ENCODE measurements at regions not wholly inside any gene's neighbourhood (a gene's known extent, or its start where the extent isn't known, plus 50 kb on each side); places are given as distances from the start of the nearest gene placed in this dataset.
"Not testable (repeated sequence)": the region's sequence is repeated elsewhere in the genome, so short reads cannot be mapped to it uniquely, and the experiment has no call there.

GRCh38 chr4:97270051-97270450, 873.2 kb downstream of the STPG2 start:
- DNase-seq (ENCODE audit: low read depth in 3 of 3, low spot score in 2 of 3) = no peak

- DNase-seq (ENCODE audit: low read depth in 3 of 3, low spot score in 2 of 3) = no peak
These were observed 863.9 kb downstream of the STPG2 start for GRCh38 chr4:97279391-97279790.

DNA sequence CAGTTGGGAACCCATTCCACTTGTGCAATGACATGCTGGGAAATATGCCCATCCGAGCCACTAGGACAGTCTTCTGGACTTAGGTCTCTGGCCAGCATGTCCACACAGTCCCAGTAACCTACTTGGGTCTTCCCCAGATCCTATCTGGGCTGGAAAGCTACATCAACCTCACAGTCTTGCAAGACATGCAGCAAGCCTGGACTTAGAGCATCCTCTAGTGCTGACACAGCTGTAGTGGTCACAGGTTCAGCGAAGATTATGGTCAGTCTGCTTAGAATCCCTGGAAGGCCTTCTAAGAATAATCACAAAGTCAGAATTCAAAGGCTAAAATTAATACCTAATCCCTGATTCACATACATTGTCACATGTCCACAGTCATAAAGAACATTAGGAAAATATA, 842.7 kb downstream of the STPG2 start:
- DNase-seq (ENCODE audit: low read depth in 3 of 3, low spot score in 2 of 3) = no peak

- DNase-seq (ENCODE audit: low read depth in 3 of 3, low spot score in 2 of 3) = no peak
These were observed 837.9 kb downstream of the STPG2 start for GRCh38 chr4:97305351-97305750.

DNA sequence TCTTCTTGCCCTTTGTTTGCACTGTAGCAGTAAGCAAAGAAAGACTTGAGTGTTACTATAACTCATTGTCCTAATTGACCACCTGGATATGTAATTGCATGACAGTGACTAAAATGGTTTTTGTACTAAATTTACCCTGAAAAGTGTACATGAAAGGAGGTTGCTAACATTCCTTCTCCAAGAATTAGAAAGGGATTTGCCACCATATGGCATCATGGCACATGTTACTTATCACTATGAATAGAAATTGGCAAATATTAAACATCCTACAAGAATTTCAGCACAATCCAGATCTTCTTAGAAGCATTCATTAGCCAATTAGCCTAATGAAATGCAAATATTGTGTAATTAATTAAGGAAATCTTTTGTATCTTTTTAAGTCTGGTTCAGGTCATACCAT, 834.2 kb downstream of the STPG2 start:
- no peak for DNase-seq (ENCODE audit: low read depth in 3 of 3, low spot score in 2 of 3)

GRCh38 chr4:97317201-97317600, 826.1 kb downstream of the STPG2 start:
- DNase-seq (ENCODE audit: low read depth in 3 of 3, low spot score in 2 of 3) = no peak

DNA sequence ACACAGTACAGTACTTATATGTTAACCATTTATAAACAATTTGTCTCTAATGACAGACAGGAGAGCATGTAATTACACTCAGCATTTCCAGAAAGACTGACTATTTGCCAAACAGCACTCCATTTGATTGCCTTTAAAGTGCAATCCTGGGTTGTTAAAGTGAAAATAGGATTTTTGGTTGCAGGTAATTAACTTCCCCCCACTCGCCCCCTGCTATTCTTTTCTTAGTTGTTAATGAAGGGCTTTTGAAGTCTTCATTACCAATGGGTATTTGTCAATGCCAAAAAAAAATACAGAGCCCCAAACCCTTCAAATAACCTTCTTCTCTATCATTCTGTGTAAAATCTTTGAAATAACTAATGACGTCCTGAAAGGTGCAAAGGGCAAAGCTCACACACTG, 825.6 kb downstream of the STPG2 start:
- DNase-seq (ENCODE audit: low read depth in 3 of 3, low spot score in 2 of 3) = no peak

DNA sequence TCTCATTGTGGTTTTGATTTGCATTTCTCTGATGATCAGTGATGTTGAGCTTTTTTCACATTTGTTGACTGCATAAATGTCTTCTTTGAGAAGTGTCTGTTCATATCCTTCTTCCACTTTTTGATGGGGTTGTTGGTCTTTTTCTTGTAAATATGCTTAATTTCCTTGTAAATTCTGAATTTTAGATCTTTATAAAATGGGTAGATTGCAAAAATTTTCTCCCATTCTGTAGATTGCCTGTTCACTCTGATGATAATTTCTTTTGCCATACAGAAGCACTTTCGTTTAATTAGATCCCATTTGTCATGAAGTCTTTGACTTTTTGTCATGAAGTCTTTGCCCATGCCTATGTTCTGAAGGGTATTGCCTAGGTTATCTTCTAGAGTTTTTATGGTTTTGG, 817.5 kb downstream of the STPG2 start:
- DNase-seq (ENCODE audit: low read depth in 3 of 3, low spot score in 2 of 3) = not testable (repeated sequence)

- no peak for DNase-seq (ENCODE audit: low read depth in 3 of 3, low spot score in 2 of 3)
These were observed 812.4 kb downstream of the STPG2 start for GRCh38 chr4:97330917-97331316.

DNA sequence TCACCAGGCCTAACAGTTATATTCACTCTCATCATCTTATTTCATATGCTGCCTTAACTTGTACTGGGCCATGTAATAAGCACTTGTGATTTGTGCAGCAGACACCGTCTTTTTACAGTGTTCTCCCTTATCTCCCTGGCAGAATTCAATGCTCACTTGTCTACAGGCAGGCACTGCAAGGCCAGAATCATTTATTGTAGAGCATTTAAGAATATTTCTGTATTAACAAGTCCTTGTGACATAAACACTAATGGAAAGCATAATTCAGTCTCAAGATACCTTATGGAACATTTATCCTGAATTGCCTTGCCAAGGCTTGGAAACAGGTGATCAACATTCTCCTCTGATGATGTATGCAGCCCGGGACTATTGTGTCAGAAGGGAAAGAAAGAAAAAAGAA, 808.9 kb downstream of the STPG2 start:
- no peak for DNase-seq (ENCODE audit: low read depth in 3 of 3, low spot score in 2 of 3)

GRCh38 chr4:97349468-97350186, 793.6 kb downstream of the STPG2 start:
- no peak for DNase-seq (ENCODE audit: low read depth in 3 of 3, low spot score in 2 of 3)

GRCh38 chr4:97353876-97354275, 789.4 kb downstream of the STPG2 start:
- no peak for DNase-seq (ENCODE audit: low read depth in 3 of 3, low spot score in 2 of 3)

- no peak for DNase-seq (ENCODE audit: low read depth in 3 of 3, low spot score in 2 of 3)
These were observed 783.5 kb downstream of the STPG2 start for GRCh38 chr4:97359826-97360225.

GRCh38 chr4:97360733-97361132, 782.5 kb downstream of the STPG2 start:
- DNase-seq (ENCODE audit: low read depth in 3 of 3, low spot score in 2 of 3) = no peak

DNA sequence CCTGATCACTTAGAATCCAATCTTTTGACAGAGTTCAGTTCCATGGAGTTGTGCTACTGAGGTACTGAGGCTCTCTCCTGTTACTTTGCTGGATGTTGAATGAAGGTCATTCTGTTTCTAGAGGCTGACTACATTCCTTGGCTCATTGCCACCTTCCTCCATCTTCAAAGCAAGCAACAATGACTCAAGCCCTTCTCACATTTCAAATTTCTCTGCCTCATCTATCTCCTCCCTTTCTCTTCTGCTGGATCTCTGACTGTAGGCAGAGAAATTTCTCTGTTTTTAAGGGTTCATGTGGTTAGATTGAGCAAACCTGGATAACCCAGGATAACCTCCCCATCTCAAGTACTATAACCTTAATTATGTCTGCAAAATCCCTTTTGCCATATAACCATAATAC, 775.4 kb downstream of the STPG2 start:
- no peak for DNase-seq (ENCODE audit: low read depth in 3 of 3, low spot score in 2 of 3)

- DNase-seq (ENCODE audit: low read depth in 3 of 3, low spot score in 2 of 3) = no peak
These were observed 772.7 kb downstream of the STPG2 start for GRCh38 chr4:97370568-97370967.

DNA sequence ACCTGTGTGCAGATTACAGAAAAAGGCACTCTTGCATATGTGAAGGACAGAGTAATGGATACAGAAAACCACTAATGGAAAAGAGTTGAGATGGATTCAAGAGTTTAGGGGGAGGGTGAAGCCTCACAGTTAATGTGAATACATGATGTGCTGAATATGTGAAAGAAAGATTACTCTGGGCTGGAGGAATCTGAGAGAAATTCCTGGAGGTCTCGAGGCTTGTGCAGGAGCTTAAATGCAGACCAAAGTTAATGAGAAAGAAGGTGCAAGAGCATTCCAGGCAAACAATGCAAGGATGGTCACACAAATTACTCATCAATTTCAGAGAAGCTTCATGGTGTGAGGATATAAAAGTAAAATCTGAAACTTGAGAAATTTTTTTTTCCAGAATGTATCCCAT, 768.8 kb downstream of the STPG2 start:
- DNase-seq (ENCODE audit: low read depth in 3 of 3, low spot score in 2 of 3) = no peak

DNA sequence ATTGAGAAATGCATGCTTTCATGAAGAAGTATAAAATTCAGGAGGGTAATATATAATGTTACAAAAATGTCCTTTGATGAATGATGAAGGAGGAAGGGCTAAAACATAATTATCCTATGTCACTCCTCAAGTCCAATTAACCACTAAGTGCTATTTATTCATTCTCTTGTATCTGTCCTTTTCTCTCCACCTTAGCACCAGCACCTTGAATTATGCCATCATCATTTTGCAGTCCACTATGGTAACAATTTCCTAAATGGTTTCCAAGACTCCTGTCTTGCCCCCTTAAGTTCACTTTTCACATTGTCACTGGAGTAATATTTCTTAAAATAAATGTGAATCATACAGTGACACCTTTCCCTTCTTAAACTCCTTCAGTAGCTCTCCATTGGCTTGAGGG, 756.3 kb downstream of the STPG2 start:
- DNase-seq (ENCODE audit: low read depth in 3 of 3, low spot score in 2 of 3) = no peak

DNA sequence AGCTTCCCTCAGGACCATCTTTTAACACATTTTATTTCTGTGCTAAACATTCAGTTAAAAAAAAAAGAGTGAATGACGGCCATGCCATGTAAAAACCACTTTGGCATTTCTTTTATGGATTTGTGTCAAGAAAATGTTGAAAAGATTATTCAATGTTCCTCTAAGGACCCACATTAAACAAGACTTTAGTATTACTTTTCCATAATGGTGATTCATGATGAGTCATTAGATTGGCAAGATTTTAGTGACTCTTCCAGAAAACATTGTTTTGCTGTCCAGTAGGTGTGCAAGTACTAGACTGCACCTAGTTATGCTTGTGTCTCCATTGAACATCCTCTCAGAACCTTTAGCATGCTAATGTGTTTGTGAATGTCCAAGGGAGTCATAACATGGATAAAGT, 748.6 kb downstream of the STPG2 start:
- DNase-seq (ENCODE audit: low read depth in 3 of 3, low spot score in 2 of 3) = no peak

- DNase-seq (ENCODE audit: low read depth in 3 of 3, low spot score in 2 of 3) = peak in 2 of 3 donors; percentile 1 to 9
These were observed 747.2 kb downstream of the STPG2 start for GRCh38 chr4:97396097-97396496.

DNA sequence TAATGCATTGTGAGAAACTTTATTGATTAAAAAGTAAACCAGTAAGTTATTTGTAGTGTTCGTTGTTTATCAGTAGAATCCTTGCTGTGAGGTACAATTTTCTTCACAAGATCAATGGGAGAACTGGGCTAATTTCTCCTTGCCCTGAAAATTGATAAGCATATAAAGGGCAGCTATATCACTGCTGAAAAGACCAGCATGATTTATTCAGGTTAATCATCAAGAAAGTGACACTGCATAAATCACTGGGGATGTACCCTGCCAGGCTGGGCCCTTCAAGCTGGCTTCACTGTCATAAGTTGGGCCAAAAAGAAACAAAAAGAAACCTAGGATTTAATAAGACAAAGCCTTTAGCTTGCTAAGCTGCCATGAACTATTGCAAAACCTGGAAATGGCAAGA, 746.7 kb downstream of the STPG2 start:
- DNase-seq (ENCODE audit: low read depth in 3 of 3, low spot score in 2 of 3) = no peak

DNA sequence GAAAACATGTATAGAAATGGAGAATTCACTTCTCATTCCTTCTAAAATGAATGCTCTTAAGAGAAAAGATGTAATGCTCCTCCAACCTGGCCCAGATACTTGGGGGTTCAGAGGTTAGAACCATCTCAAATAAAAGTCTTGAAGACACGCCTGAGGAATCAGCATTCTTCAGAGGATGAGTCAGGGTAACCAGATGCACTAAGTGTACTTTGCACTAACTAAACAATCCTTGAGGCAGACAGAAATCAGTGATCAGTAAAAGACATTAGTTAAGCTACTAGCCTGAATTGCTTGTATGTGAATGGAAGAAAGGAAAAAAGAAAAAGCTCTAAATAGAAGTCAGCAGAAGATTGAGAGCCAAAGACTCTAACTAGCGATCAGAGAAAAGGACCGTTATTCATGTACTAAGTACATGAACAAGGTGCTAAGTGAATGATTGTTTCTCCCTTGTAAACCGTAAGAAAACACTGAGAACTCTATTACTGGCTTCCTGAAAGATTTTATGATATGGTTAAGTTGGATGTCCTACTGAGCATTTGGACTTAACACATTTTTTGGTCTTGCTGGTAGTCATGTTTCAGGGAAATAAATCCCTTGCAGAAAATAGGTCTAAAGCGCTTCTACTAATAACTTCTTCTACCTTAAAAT, 738.3 kb downstream of the STPG2 start:
- DNase-seq (ENCODE audit: low read depth in 3 of 3, low spot score in 2 of 3) = no peak

- no peak for DNase-seq (ENCODE audit: low read depth in 3 of 3, low spot score in 2 of 3)
These were observed 731.9 kb downstream of the STPG2 start for GRCh38 chr4:97411356-97411755.

Data from right renal cortex interstitium (tissue), 3 donors.